Breast epithelium (tissue), 4 donors: ENCODE measurements at regions not wholly inside any gene's neighbourhood (a gene's known extent, or its start where the extent isn't known, plus 50 kb on each side); places are given as distances from the start of the nearest gene placed in this dataset.

Source experiments
- DNase-seq, 2 donors: peaks; one replicate each; pipeline ENCODE4 v3.0.0-alpha.2; 2019; ENCODE audit warnings: low spot score in 2 of 2
- H3K27ac ChIP-seq, 2 donors: fragments of 200-600 bp; sonication (generic) in 1 of 2; one replicate each; pipeline ENCODE4 v1.5.1; 2016 to 2019; ENCODE audit warnings: mild to moderate bottlenecking in 1 of 2
- H3K27me3 ChIP-seq, 2 donors: fragments of 200-600 bp; sonication (generic) in 1 of 2; one replicate each; pipeline versions ENCODE4 v1.5.1 to v1.6.0; 2017 to 2019; ENCODE audit warnings: control low read depth in 1 of 2, mild to moderate bottlenecking in 1 of 2
- H3K36me3 ChIP-seq: fragments of 200-600 bp; one replicate; pipeline ENCODE4 v1.5.1; 2019
- H3K4me1 ChIP-seq, 2 donors: fragments of 200-600 bp; sonication (generic); one replicate each; pipeline ENCODE4 v1.5.1; 2016 to 2019; ENCODE audit warnings: control low read depth in 1 of 2
- H3K4me3 ChIP-seq, 3 donors: fragments of 200-600 bp; sonication (generic); 1 replicate in 2 of 3; 2 replicates in 1 of 3; pipeline ENCODE4 v1.5.1; 2016 to 2019; ENCODE audit warnings: mild to moderate bottlenecking in 3 of 3, moderate library complexity in 2 of 3
- H3K9me3 ChIP-seq, 2 donors: fragments of 200-600 bp; sonication (generic) in 1 of 2; one replicate each; pipeline ENCODE4 v1.5.1; 2016 to 2019; ENCODE audit warnings: control low read depth in 1 of 2
- POLR2A ChIP-seq: fragments of 450-650 bp; IDR thresholded peaks from one replicate; pipeline ENCODE4 v1.6.1; 2016; ENCODE audit warnings: antibody characterized with exemption, mild to moderate bottlenecking, moderate library complexity
- POLR2AphosphoS5 ChIP-seq, 3 donors: sonication (generic); formaldehyde crosslinking; IDR thresholded peaks; one replicate each; pipeline ENCODE4 v1.6.1; 2017; ENCODE audit warnings: antibody characterized with exemption in 3 of 3
- intact Hi-C: fragments of 100-400 bp; cut with DNase I; formaldehyde crosslinking; loops from one replicate; pipeline ENCODE4 v1.15.1; 2023; ENCODE audit warnings: low total_unique reads
- TF ChIP-seq, protein P1 (sequence below), 3 donors: fragments of 450-650 bp; IDR thresholded peaks; one replicate each; pipeline ENCODE4 v1.5.1; 2016 to 2017; ENCODE audit warnings: antibody characterized with exemption in 3 of 3, mild to moderate bottlenecking in 3 of 3, moderate library complexity in 3 of 3

DNA sequence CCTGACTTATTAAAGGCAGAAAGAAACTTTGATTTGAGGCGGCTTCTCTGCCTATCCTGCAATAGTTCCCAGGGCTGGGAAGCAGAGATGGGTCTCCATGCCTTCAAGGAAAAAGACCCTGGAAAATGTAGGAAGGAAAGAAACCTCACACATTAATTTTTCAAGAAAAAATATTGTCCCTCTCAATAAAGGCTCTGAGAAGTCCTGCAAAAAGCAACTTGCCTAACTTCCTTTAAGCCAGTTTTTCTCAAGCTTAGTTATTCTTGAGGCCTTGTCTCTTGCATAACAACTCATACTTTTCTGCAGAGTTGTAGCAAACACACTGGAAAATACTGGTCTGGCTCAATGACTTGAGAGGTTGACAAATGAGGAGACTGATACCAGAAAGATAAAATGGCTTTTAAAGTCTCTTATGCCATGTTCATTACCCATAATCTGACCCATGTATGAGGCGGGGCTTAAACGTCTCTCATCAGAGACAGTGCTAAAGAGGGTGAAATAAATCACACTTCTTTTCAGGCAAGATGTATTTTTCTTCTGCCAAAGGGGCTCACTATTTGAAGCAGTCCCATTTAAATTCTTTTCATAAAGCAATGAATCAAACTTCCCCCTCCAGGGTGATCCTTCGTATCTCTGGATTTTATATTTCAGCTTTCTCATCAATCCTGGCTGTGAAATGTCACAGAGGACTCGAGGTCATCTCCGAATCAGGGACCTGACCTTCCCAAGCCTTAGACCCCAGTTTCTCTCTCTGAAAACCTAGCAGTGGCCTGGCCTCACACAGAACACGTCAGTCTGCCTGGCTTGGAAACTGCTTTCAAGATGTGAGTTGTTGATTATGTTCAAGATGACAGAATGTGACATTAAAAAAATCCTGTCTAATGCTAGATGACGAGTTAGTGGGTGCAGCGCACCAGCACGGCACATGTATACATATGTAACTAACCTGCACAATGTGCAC, 82.3 kb upstream of the KCNG1 start:
- Histone ChIP-seq H3K27me3 (peaks cover 0 to 5% of the 10 kb centered on the region in 2 donors), H3K4me3 (no peak overlapping the region), H3K9me3 (no peaks in the 10 kb centered on the region), H3K4me1 (no peaks in the 10 kb centered on the region), H3K36me3 (no peaks in the 10 kb centered on the region), H3K27ac (no peak overlapping the region)
- TF ChIP-seq, protein P1, sequence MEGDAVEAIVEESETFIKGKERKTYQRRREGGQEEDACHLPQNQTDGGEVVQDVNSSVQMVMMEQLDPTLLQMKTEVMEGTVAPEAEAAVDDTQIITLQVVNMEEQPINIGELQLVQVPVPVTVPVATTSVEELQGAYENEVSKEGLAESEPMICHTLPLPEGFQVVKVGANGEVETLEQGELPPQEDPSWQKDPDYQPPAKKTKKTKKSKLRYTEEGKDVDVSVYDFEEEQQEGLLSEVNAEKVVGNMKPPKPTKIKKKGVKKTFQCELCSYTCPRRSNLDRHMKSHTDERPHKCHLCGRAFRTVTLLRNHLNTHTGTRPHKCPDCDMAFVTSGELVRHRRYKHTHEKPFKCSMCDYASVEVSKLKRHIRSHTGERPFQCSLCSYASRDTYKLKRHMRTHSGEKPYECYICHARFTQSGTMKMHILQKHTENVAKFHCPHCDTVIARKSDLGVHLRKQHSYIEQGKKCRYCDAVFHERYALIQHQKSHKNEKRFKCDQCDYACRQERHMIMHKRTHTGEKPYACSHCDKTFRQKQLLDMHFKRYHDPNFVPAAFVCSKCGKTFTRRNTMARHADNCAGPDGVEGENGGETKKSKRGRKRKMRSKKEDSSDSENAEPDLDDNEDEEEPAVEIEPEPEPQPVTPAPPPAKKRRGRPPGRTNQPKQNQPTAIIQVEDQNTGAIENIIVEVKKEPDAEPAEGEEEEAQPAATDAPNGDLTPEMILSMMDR (IDR thresholded peaks at IDR 0.05) = no peak
- TF ChIP-seq POLR2A (no peak), POLR2AphosphoS5 (IDR thresholded peaks at IDR 0.05) (no peak)
- intact Hi-C loops = no loop called here
- no peak for DNase-seq

DNA sequence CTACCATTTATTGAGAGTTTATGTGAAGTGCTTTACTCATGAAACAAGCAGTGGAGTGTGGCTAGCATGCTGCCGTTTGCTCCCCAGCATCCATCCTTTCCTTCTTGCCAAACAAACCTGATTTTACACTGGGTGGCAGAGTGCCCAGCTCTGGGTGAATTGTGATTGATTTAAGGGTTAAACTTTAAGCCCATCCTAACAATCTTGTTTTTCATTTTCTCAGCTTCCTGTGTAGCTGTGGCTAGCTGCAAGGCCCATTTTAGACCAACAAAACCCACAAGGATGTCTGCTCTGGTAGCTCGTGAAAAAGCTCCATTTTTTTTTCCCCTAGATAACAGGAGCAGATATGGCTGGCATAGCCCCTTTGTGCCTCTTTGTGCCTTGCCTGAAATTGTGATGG, 77.7 kb upstream of the KCNG1 start:
- TF ChIP-seq POLR2AphosphoS5 (IDR thresholded peaks at IDR 0.05) (no peak), POLR2A (no peak)
- TF ChIP-seq, protein P1 (IDR thresholded peaks at IDR 0.05) = no peak
- no peaks in the 10 kb centered on the region for H3K36me3 ChIP-seq
- intact Hi-C loops = no loop called here
- H3K9me3 ChIP-seq = no peaks in the 10 kb centered on the region
- H3K27ac ChIP-seq = no peak overlapping the region
- H3K4me1 ChIP-seq = no peaks in the 10 kb centered on the region
- DNase-seq = no peak
- H3K4me3 ChIP-seq = no peak overlapping the region
- H3K27me3 ChIP-seq = no peaks in the 10 kb centered on the region

DNA sequence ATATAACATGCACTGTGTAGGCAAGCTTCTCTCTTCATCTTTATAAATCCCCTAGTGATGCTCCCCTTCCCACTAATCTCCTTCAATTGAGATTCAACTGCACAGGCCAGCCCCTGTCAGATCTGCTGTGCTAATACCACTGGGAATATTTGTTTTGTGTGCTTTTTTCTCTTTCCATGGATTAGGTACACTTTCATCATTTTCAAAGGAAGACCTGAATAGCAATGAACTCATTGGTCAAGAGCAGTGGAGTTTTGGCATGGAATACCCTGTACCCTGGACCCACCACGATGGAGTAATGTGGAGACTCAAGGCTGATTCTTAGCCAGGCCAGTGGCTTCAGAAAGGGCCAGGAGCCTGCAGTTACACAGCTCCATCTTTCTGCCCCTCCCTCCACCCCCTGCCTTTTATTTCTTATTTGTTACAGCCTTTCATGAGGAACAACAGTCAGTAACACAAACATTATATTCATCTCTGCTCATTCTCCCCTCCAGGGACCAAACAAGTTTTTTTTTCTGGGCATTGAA, 75.4 kb upstream of the KCNG1 start:
- H3K27ac ChIP-seq = no peak overlapping the region
- H3K9me3 ChIP-seq = no peaks in the 10 kb centered on the region
- H3K27me3 ChIP-seq = no peaks in the 10 kb centered on the region
- no peak overlapping the region for H3K4me3 ChIP-seq
- H3K36me3 ChIP-seq = no peaks in the 10 kb centered on the region
- no peaks in the 10 kb centered on the region for H3K4me1 ChIP-seq
- TF ChIP-seq, protein P1 (IDR thresholded peaks at IDR 0.05) = no peak
- no peak for TF ChIP-seq POLR2A
- TF ChIP-seq POLR2AphosphoS5 (IDR thresholded peaks at IDR 0.05) = no peak
- intact Hi-C loops = no loop called here
- no peak for DNase-seq

DNA sequence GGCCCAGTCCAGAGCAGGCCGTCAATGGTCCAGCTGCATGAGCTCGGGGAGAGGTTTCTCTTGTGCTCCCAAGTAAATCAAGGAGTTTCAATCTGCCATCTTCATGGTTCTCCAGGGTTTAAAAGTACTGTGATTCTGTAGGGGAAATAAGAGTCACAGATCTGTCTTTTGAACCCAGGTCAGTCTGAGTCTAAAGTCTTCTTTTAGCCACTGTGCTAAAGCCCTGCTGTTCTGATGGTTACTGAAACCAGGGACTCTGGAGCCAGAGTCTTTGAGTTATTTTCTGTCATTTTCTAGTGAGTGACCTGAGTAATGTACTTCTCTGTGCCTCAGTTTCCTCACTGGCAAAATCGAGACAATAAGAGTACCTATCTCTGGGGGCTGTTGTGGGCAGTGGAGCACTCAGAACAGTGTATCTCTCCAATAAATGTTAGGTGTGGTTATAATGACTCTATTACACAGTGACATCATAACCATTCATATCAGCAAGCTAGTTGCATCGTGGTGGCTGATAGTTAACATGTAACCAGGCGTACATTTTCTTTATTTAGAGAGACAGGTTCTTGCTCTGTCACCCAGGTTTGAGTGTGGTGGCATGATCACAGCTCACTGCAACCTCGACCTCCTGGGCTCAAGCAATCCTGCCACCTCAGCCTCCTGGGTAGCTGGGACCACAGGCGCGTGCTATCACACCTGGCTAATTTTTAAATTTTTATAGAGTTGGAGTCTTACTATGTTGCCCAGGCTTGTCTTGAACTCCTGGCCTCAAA, 74.6 kb upstream of the KCNG1 start:
- no peak for TF ChIP-seq POLR2A
- no peak for TF ChIP-seq POLR2AphosphoS5 (IDR thresholded peaks at IDR 0.05)
- TF ChIP-seq, protein P1 (IDR thresholded peaks at IDR 0.05) = no peak

More for the DNA sequence above, 74.6 kb upstream of the KCNG1 start:
- H3K27me3 ChIP-seq = peaks cover 0 to 8% of the 10 kb centered on the region in 2 donors
- no peaks in the 10 kb centered on the region for H3K9me3 ChIP-seq
- intact Hi-C loops = no loop called here
- H3K36me3 ChIP-seq = no peaks in the 10 kb centered on the region
- H3K4me1 ChIP-seq = no peaks in the 10 kb centered on the region
- no peak for DNase-seq
- no peak overlapping the region for H3K4me3 ChIP-seq
- no peak overlapping the region for H3K27ac ChIP-seq
